K562 (cell line): ENCODE measurements at regions not wholly inside any gene's neighbourhood (a gene's known extent, or its start where the extent isn't known, plus 50 kb on each side); places are given as distances from the start of the nearest gene placed in this dataset.

Source experiments
- ATAC-seq: fragments of 200-7000 bp; cut with Tn5 transposase; 3 replicates; pipeline ENCODE4 v1.9.1; 2020; ENCODE audit warnings: moderate library complexity
- BruUV-seq: library from RNA; stranded (reverse); fragments of 400-500 nt; replicated peaks from 2 replicates; lab custom pipeline; 2021; lab: Mats Ljungman, UMichigan
- CTCF ChIA-PET: fragments of 300-600 bp; formaldehyde crosslinking; extraction: SDS; loops from one replicate; lab custom pipeline; 2021; ENCODE audit warnings: low intra/inter-chr PET ratio; lab: Yijun Ruan, JAX
- POLR2A ChIA-PET: fragments of 300-600, 350-650 bp; sonication (Branson Sonifier 250); formaldehyde crosslinking; extraction: SDS; loops from one replicate; lab custom pipeline; 2021; ENCODE audit warnings: antibody characterized with exemption, inconsistent platforms; lab: Yijun Ruan, JAX
- DNase-seq, 4 experiments: peaks; one replicate each; pipeline versions ENCODE4 v3.0.0 to v3.0.0-alpha.2; 2011 to 2018; ENCODE audit warnings: low spot score in 3 of 4, mixed read lengths in 3 of 4; ENCODE audit errors: extremely low read depth in 1 of 4
- FAIRE-seq: peaks from 2 replicates; lab custom pipeline; 2011; peaks lifted over from hg19 to GRCh38; lab: Jason Lieb, UNC
- H2AFZ ChIP-seq: 2 replicates; pipeline ENCODE4 v1.6.0; 2011; ENCODE audit warnings: low read depth, low read length, control low read depth, inconsistent platforms
- H3K27ac ChIP-seq: fragments of 200-600 bp; 3 replicates; pipeline ENCODE4 v1.8.0; 2011; ENCODE audit warnings: low read depth, mild to moderate bottlenecking, control low read depth, inconsistent platforms, low read length, moderate library complexity, mixed read lengths; ENCODE audit errors: extremely low read depth
- H3K27me3 ChIP-seq, 2 experiments: fragments of 300-600 bp in 1 of 2; 2 replicates in 1 of 2; 3 replicates in 1 of 2; pipeline versions ENCODE4 v1.6.0 to v1.8.0; 2011; ENCODE audit warnings: inconsistent platforms in 2 of 2, low read length in 2 of 2, mild to moderate bottlenecking in 1 of 2, mixed read lengths in 1 of 2, moderate library complexity in 1 of 2; ENCODE audit not compliant: control insufficient read depth in 2 of 2, insufficient read depth in 2 of 2
- H3K36me3 ChIP-seq: fragments of 300-600 bp; 3 replicates; pipeline ENCODE4 v1.8.0; 2011; ENCODE audit warnings: mild to moderate bottlenecking, low read length, inconsistent platforms; ENCODE audit not compliant: control insufficient read depth, insufficient read depth
- H3K4me1 ChIP-seq, 2 experiments: fragments of 200-600 bp in 1 of 2; replicated peaks in 1 of 2; 2 replicates in 1 of 2; 3 replicates in 1 of 2; pipeline versions ENCODE4 v1.5.1 to v1.8.0; 2011; ENCODE audit warnings: inconsistent platforms in 2 of 2, low read length in 2 of 2, mild to moderate bottlenecking in 1 of 2, mixed read lengths in 1 of 2, moderate library complexity in 1 of 2; ENCODE audit not compliant: control insufficient read depth in 2 of 2, insufficient read depth in 2 of 2
- H3K4me2 ChIP-seq: 2 replicates; pipeline ENCODE4 v1.6.1; 2011; ENCODE audit warnings: low read length, control low read depth, inconsistent platforms, mixed read lengths; ENCODE audit not compliant: insufficient read depth
- H3K4me3 ChIP-seq: fragments of 200-600 bp; sonication (generic), shearing (Covaris generic); 2 replicates; pipeline ENCODE4 v1.5.1; 2016; ENCODE audit warnings: control low read depth, inconsistent platforms
- H3K79me2 ChIP-seq: fragments of 200-600 bp; 3 replicates; pipeline ENCODE4 v1.8.0; 2011; ENCODE audit warnings: low read length, inconsistent platforms; ENCODE audit not compliant: control insufficient read depth, insufficient read depth
- H3K9ac ChIP-seq, 2 experiments: 2 replicates each; pipeline versions ENCODE4 v1.6.0 to v1.6.1; 2011; ENCODE audit warnings: low read depth in 2 of 2, low read length in 2 of 2, control low read depth in 1 of 2, inconsistent platforms in 1 of 2, mild to moderate bottlenecking in 1 of 2, mixed read lengths in 1 of 2; ENCODE audit not compliant: insufficient read depth in 1 of 2
- H3K9me1 ChIP-seq: one replicate; pipeline ENCODE4 v1.6.0; 2011; ENCODE audit warnings: inconsistent platforms, mild to moderate bottlenecking, low read length, moderate library complexity; ENCODE audit not compliant: control insufficient read depth, insufficient read depth
- H3K9me3 ChIP-seq: replicated peaks from 2 replicates; pipeline ENCODE4 v1.5.1; 2011; ENCODE audit warnings: low read depth, low read length, inconsistent platforms; ENCODE audit not compliant: control insufficient read depth, insufficient read depth
- H4K20me1 ChIP-seq: replicated peaks from 2 replicates; pipeline ENCODE4 v1.6.1; 2011; ENCODE audit warnings: low read length, inconsistent platforms, mixed read lengths; ENCODE audit not compliant: control insufficient read depth, insufficient read depth
- BACH1 ChIP-seq: fragments of 200-800 bp; sonication (Bioruptor generic); IDR thresholded peaks from 2 replicates; pipeline ENCODE4 v1.6.1; 2016; ENCODE audit warnings: missing genetic modification characterization, missing compliant biosample characterization
- C11orf30 ChIP-seq: fragments of 450-650 bp; IDR thresholded peaks from 2 replicates; pipeline ENCODE4 v1.6.1; 2016; ENCODE audit warnings: low read depth, mild to moderate bottlenecking
- ERF ChIP-seq: fragments of 450-650 bp; formaldehyde crosslinking; IDR thresholded peaks from 2 replicates; pipeline ENCODE4 v1.4.0; 2020; ENCODE audit warnings: mild to moderate bottlenecking, mixed read lengths
- HDAC3 ChIP-seq: fragments of 450-650 bp; IDR thresholded peaks from 2 replicates; pipeline ENCODE4 v1.6.1; 2018; ENCODE audit warnings: borderline replicate concordance, mild to moderate bottlenecking, moderate library complexity; ENCODE audit not compliant: partially characterized antibody
- IRF9 ChIP-seq: fragments of 450-650 bp; IDR thresholded peaks from 2 replicates; pipeline ENCODE4 v1.6.1; 2016; ENCODE audit warnings: missing biosample characterization, missing genetic modification characterization
- STAT5A ChIP-seq: IDR thresholded peaks from 2 replicates; pipeline ENCODE4 v1.6.1; 2012; ENCODE audit warnings: low read length, inconsistent platforms, borderline replicate concordance
- TCF7 ChIP-seq: sonication (generic); IDR thresholded peaks from 2 replicates; pipeline ENCODE4 v1.6.1; 2016; ENCODE audit warnings: antibody characterized with exemption, borderline replicate concordance
- TRIM24 ChIP-seq, 2 experiments: fragments of 450-650 bp; IDR thresholded peaks; 2 replicates each; pipeline ENCODE4 v1.6.1; 2016
- WGBS: fragments of 100-300 bp; shearing (Covaris generic); methylation state at CpG from one replicate; pipeline ENCODE4 v1.1.6; 2016; ENCODE audit warnings: low coverage, mixed read lengths; ENCODE audit not compliant: insufficient coverage; ENCODE audit errors: missing lambda C conversion rate; 5-methylcytosine and 5-hydroxymethylcytosine counted together
- in situ Hi-C: fragments of 300-500 bp; cut with MboI; formaldehyde crosslinking; loops from 4 replicates; pipeline ENCODE4 v1.15.0; 2018; ENCODE audit warnings: inconsistent platforms, mixed read lengths
- intact Hi-C: fragments of 100-400 bp; cut with micrococcal nuclease; formaldehyde crosslinking; loops from 2 replicates; pipeline ENCODE4 v1.14.2; 2022

GRCh38 chr13:19020988-19021387 lies 160.6 kb downstream of the TUBA3C start:
- Histone ChIP-seq H3K4me1 (no peaks in the 10 kb centered on the region), H3K36me3 (no peaks in the 10 kb centered on the region), H3K9me3 (no peaks in the 10 kb centered on the region), H3K4me2 (no peak overlapping the region), H2AFZ (no peak overlapping the region), H4K20me1 (no peaks in the 10 kb centered on the region), H3K27ac (no peak overlapping the region), H3K9ac (no peak overlapping the region), H3K79me2 (no peaks in the 10 kb centered on the region), H3K4me3 (no peak overlapping the region), H3K9me1 (no peaks in the 10 kb centered on the region), H3K27me3 (no peaks in the 10 kb centered on the region)
- CTCF ChIA-PET = no interaction called here
- no peak for DNase-seq
- 4% methylated on average over 4 of the region's 4 CpGs for WGBS
- BruUV-seq = no TSS peak
- ATAC-seq = no peak
- TF ChIP-seq IRF9 (tag) = no peak
- no peak for TF ChIP-seq C11orf30
- in situ Hi-C loops = no loop called here
- intact Hi-C loops = no loop called here
- no peak for FAIRE-seq
- POLR2A ChIA-PET = no interaction called here

GRCh38 chr13:18998389-18998788 lies 183.2 kb downstream of the TUBA3C start:
- H3K27me3 ChIP-seq = no peaks in the 10 kb centered on the region; a peak in 1 of 5 replicates
- no peak overlapping the region for H3K9ac ChIP-seq
- no peak overlapping the region for H3K27ac ChIP-seq
- ChIA-PET CTCF (no interaction called here), POLR2A (no interaction called here)
- DNase-seq (no peak), FAIRE-seq (no peak), ATAC-seq (no peak)
- no peaks in the 10 kb centered on the region for H4K20me1 ChIP-seq
- H3K4me2 ChIP-seq = no peak overlapping the region
- H3K79me2 ChIP-seq = no peaks in the 10 kb centered on the region
- H3K9me3 ChIP-seq = no peaks in the 10 kb centered on the region
- H3K4me3 ChIP-seq = no peak overlapping the region
- in situ Hi-C loops = no loop called here
- 20% methylated on average over 6 of the region's 6 CpGs for WGBS
- H2AFZ ChIP-seq = no peak overlapping the region
- H3K4me1 ChIP-seq = no peaks in the 10 kb centered on the region; a peak in 1 of 5 replicates
- intact Hi-C loops = no loop called here
- no peaks in the 10 kb centered on the region for H3K36me3 ChIP-seq
- no TSS peak for BruUV-seq
- TF ChIP-seq STAT5A (no peak), BACH1 (tag) (no peak), TRIM24 (IDR thresholded peaks at IDR 0.05) (no peak), ERF (CRISPR knock-in tag) (no peak), HDAC3 (no peak), TCF7 (no peak)
- H3K9me1 ChIP-seq = no peaks in the 10 kb centered on the region
